ENCODE measurements at regions not wholly inside any gene's neighbourhood (a gene's known extent, or its start where the extent isn't known, plus 50 kb on each side); places are given as distances from the start of the nearest gene placed in this dataset.

- TF ChIP-seq CTCF (tag by site-specific recombination; IDR thresholded peaks at IDR 0.05) (no peak), ZNF785 (tag by site-specific recombination; IDR thresholded peaks at IDR 0.05) (no peak), ZNF335 (tag by site-specific recombination; conservative IDR thresholded peaks at IDR 0.05) (no peak), ELK4 (IDR thresholded peaks at IDR 0.05; ENCODE audit: borderline replicate concordance, low read depth, low read length) (no peak), ZNF354C (tag by site-specific recombination; IDR thresholded peaks at IDR 0.05; ENCODE audit: borderline replicate concordance, low read depth) (no peak), ZNF24 (tag by site-specific recombination; IDR thresholded peaks at IDR 0.05) (no peak), ZNF768 (tag by site-specific recombination; IDR thresholded peaks at IDR 0.05) (no peak), KLF16 (tag by site-specific recombination; IDR thresholded peaks at IDR 0.05) (no peak)
Observed at GRCh38 chr20:39676241-39676640, 714.1 kb downstream of the DHX35 start.

All from HEK293 (cell line).